Activated CD8-positive, alpha-beta memory T cell treated with anti-CD3 and anti-CD28 coated beads, Interleukin-2, amount 50 U/mL, for 48 hours (primary cell): ENCODE measurements at regions not wholly inside any gene's neighbourhood (a gene's known extent, or its start where the extent isn't known, plus 50 kb on each side); places are given as distances from the start of the nearest gene placed in this dataset.

Experiments used
- DNase-seq: peaks from one replicate; pipeline ENCODE4 v3.0.0-alpha.2; 2020

GRCh38 chr6:92806254-92806653, 613.1 kb downstream of the EPHA7 start:
- no peak for DNase-seq

GRCh38 chr6:92791403-92791802, 628.0 kb downstream of the EPHA7 start:
- no peak for DNase-seq

- DNase-seq, result no peak
Observed at GRCh38 chr6:92790381-92790780, 629.0 kb downstream of the EPHA7 start.

- DNase-seq, result no peak
Observed at GRCh38 chr6:92784235-92784634, 635.1 kb downstream of the EPHA7 start.

GRCh38 chr6:92779746-92780145, 639.6 kb downstream of the EPHA7 start:
- no peak for DNase-seq

- no peak for DNase-seq
Observed at GRCh38 chr6:92777146-92777740, 642.1 kb downstream of the EPHA7 start.

- no peak for DNase-seq
Observed at GRCh38 chr6:92770540-92770939, 648.8 kb downstream of the EPHA7 start.

GRCh38 chr6:92767101-92767500, 652.3 kb downstream of the EPHA7 start:
- DNase-seq, result no peak

- no peak for DNase-seq
Observed at GRCh38 chr6:92763680-92764079, 655.7 kb downstream of the EPHA7 start.

GRCh38 chr6:92763274-92763584, 656.1 kb downstream of the EPHA7 start:
- DNase-seq, result no peak

GRCh38 chr6:92762443-92763273, 656.7 kb downstream of the EPHA7 start:
- no peak for DNase-seq

GRCh38 chr6:92759178-92759577, 660.2 kb downstream of the EPHA7 start:
- DNase-seq, result no peak

- DNase-seq, result no peak
Observed at GRCh38 chr6:92757925-92758324, 661.4 kb downstream of the EPHA7 start.

- DNase-seq, result no peak
Observed at GRCh38 chr6:92756912-92757311, 662.4 kb downstream of the EPHA7 start.

GRCh38 chr6:92753956-92754355, 665.4 kb downstream of the EPHA7 start:
- DNase-seq, result no peak

- no peak for DNase-seq
Observed at GRCh38 chr6:92752114-92752513, 667.2 kb downstream of the EPHA7 start.

GRCh38 chr6:92748131-92748530, 671.2 kb downstream of the EPHA7 start:
- DNase-seq, result no peak

- DNase-seq, result no peak
Observed at GRCh38 chr6:92737983-92738382, 681.4 kb downstream of the EPHA7 start.

- no peak for DNase-seq
Observed at GRCh38 chr6:92723390-92723931, 695.9 kb downstream of the EPHA7 start.

GRCh38 chr6:92719773-92720172, 699.6 kb downstream of the EPHA7 start:
- DNase-seq, result no peak

GRCh38 chr6:92716638-92717037, 702.7 kb downstream of the EPHA7 start:
- no peak for DNase-seq

GRCh38 chr6:92715991-92716390, 703.4 kb downstream of the EPHA7 start:
- no peak for DNase-seq

GRCh38 chr6:92714346-92714745, 705.0 kb downstream of the EPHA7 start:
- no peak for DNase-seq

- no peak for DNase-seq
Observed at GRCh38 chr6:92710048-92710447, 709.3 kb downstream of the EPHA7 start.

- no peak for DNase-seq
Observed at GRCh38 chr6:92708945-92709344, 710.4 kb downstream of the EPHA7 start.
